ENCODE measurements at regions not wholly inside any gene's neighbourhood (a gene's known extent, or its start where the extent isn't known, plus 50 kb on each side); places are given as distances from the start of the nearest gene placed in this dataset.

DNA sequence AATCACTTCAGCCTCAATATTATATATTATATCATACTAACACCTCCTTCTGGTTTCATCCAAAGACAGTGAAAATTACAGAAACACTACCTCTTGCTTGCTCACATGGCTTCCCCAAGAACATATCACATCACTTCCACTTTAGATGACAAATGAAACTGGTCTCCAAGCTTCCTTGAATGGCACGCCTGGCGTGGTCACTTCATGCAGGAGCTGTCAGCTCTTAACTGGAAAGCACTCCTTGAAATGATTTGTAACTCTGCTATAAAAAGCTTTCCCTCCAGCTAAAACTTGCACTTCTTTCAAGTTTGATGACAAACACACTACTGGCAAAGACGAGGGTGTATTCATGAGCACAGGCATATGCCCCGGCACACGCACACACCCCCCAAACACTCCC, 84.1 kb upstream of the INHBA start:
- no peak overlapping the region for H3K9ac ChIP-seq (ENCODE audit: low read length)
- no peaks in the 10 kb centered on the region for H3K4me1 ChIP-seq (ENCODE audit: control insufficient read depth in 2 of 2, insufficient read depth in 2 of 2, low read length in 2 of 2)
- peaks cover 0 to 1% (median 0%) of the 10 kb centered on the region in 3 donors for H3K9me3 ChIP-seq (ENCODE audit: control extremely low read depth in 1 of 3, control insufficient read depth in 2 of 3, insufficient read depth in 1 of 3, low read length in 2 of 3)
- Mint-ChIP-seq H3K4me1 (no peaks in the 10 kb centered on the region), H3K27me3 (no peaks in the 10 kb centered on the region), H3K9me3 (ENCODE audit: insufficient read depth) (peaks cover 2% of the 10 kb centered on the region), H3K27ac (no peak overlapping the region), H3K4me3 (no peak overlapping the region)
- no peaks in the 10 kb centered on the region for H3K27me3 ChIP-seq (replicated peaks in 1 of 4; ENCODE audit: control extremely low read depth in 1 of 4, control insufficient read depth in 3 of 4, insufficient read depth in 4 of 4, low read length in 3 of 4)
- no peak overlapping the region for H3K4me2 ChIP-seq (replicated peaks; ENCODE audit: low read depth, low read length, poor library complexity, severe bottlenecking)
- CTCF ChIA-PET = no interaction called here
- H3K27ac ChIP-seq (ENCODE audit: low read length in 2 of 2) = no peak overlapping the region
- TF ChIP-seq, protein P1, sequence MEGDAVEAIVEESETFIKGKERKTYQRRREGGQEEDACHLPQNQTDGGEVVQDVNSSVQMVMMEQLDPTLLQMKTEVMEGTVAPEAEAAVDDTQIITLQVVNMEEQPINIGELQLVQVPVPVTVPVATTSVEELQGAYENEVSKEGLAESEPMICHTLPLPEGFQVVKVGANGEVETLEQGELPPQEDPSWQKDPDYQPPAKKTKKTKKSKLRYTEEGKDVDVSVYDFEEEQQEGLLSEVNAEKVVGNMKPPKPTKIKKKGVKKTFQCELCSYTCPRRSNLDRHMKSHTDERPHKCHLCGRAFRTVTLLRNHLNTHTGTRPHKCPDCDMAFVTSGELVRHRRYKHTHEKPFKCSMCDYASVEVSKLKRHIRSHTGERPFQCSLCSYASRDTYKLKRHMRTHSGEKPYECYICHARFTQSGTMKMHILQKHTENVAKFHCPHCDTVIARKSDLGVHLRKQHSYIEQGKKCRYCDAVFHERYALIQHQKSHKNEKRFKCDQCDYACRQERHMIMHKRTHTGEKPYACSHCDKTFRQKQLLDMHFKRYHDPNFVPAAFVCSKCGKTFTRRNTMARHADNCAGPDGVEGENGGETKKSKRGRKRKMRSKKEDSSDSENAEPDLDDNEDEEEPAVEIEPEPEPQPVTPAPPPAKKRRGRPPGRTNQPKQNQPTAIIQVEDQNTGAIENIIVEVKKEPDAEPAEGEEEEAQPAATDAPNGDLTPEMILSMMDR (IDR thresholded peaks at IDR 0.05) = no peak
- no peak for TF ChIP-seq EZH2 (IDR thresholded peaks at IDR 0.05; ENCODE audit: borderline replicate concordance, insufficient read depth, low read depth, low read length, poor library complexity, severe bottlenecking)
- H2AFZ ChIP-seq (ENCODE audit: insufficient read depth, low read depth, low read length, poor library complexity, severe bottlenecking) = no peak overlapping the region
- intact Hi-C loops (cut with micrococcal nuclease) = no loop called here
- no peak overlapping the region for H3K4me3 ChIP-seq (ENCODE audit: control extremely low read depth in 1 of 5, extremely low read depth in 1 of 5, insufficient read depth in 1 of 5, low read depth in 2 of 5, low read length in 4 of 5)
- no peaks in the 10 kb centered on the region for H4K20me1 ChIP-seq (ENCODE audit: control insufficient read depth, insufficient read depth, low read length, poor library complexity, severe bottlenecking)
- DNase-seq (no peak), ATAC-seq (ENCODE audit: low read depth) (no peak)
- H3K36me3 ChIP-seq (replicated peaks in 1 of 2; ENCODE audit: control extremely low read depth in 1 of 2, control insufficient read depth in 1 of 2, extremely low read depth in 1 of 2, insufficient read depth in 2 of 2, low read length in 1 of 2) = no peaks in the 10 kb centered on the region
- H3K79me2 ChIP-seq (ENCODE audit: control insufficient read depth, insufficient read depth, low read length) = no peaks in the 10 kb centered on the region
- POLR2A ChIA-PET = no interaction called here
- WGBS (ENCODE audit: insufficient coverage) = 86% methylated on average over 3 of the region's 5 CpGs

- ChIA-PET POLR2A (no interaction called here), CTCF (no interaction called here)
- intact Hi-C loops (cut with micrococcal nuclease) = no loop called here
- Histone ChIP-seq H3K4me1 (ENCODE audit: control insufficient read depth in 2 of 2, insufficient read depth in 2 of 2, low read length in 2 of 2) (no peaks in the 10 kb centered on the region), H4K20me1 (ENCODE audit: control insufficient read depth, insufficient read depth, low read length, poor library complexity, severe bottlenecking) (no peaks in the 10 kb centered on the region), H3K79me2 (ENCODE audit: control insufficient read depth, insufficient read depth, low read length) (no peaks in the 10 kb centered on the region), H3K27ac (ENCODE audit: low read length in 2 of 2) (no peak overlapping the region), H3K9me3 (ENCODE audit: control extremely low read depth in 1 of 3, control insufficient read depth in 2 of 3, insufficient read depth in 1 of 3, low read length in 2 of 3) (no peaks in the 10 kb centered on the region), H3K4me2 (replicated peaks; ENCODE audit: low read depth, low read length, poor library complexity, severe bottlenecking) (no peak overlapping the region), H3K9ac (ENCODE audit: low read length) (no peak overlapping the region), H3K27me3 (replicated peaks in 1 of 4; ENCODE audit: control extremely low read depth in 1 of 4, control insufficient read depth in 3 of 4, insufficient read depth in 4 of 4, low read length in 3 of 4) (no peaks in the 10 kb centered on the region), H3K4me3 (ENCODE audit: control extremely low read depth in 1 of 5, extremely low read depth in 1 of 5, insufficient read depth in 1 of 5, low read depth in 2 of 5, low read length in 4 of 5) (no peak overlapping the region), H2AFZ (ENCODE audit: insufficient read depth, low read depth, low read length, poor library complexity, severe bottlenecking) (no peak overlapping the region), H3K36me3 (replicated peaks in 1 of 2; ENCODE audit: control extremely low read depth in 1 of 2, control insufficient read depth in 1 of 2, extremely low read depth in 1 of 2, insufficient read depth in 2 of 2, low read length in 1 of 2) (no peaks in the 10 kb centered on the region)
- no peak for ATAC-seq (ENCODE audit: low read depth)
- TF ChIP-seq, protein P1 (IDR thresholded peaks at IDR 0.05) = no peak
- TF ChIP-seq EZH2 (IDR thresholded peaks at IDR 0.05; ENCODE audit: borderline replicate concordance, insufficient read depth, low read depth, low read length, poor library complexity, severe bottlenecking) = no peak
- H3K4me1 Mint-ChIP-seq = no peaks in the 10 kb centered on the region
- H3K27me3 Mint-ChIP-seq = no peaks in the 10 kb centered on the region
- no CpG with 5 or more reads among the region's 2 CpGs for WGBS (ENCODE audit: insufficient coverage)
- DNase-seq = no peak
- peaks cover 2% of the 10 kb centered on the region for H3K9me3 Mint-ChIP-seq (ENCODE audit: insufficient read depth)
- H3K4me3 Mint-ChIP-seq = no peak overlapping the region
- H3K27ac Mint-ChIP-seq = no peak overlapping the region
Measured at GRCh38 chr7:41786404-41786803, 83.5 kb upstream of the INHBA start.
